PC-3 (cell line): ENCODE measurements at regions not wholly inside any gene's neighbourhood (a gene's known extent, or its start where the extent isn't known, plus 50 kb on each side); places are given as distances from the start of the nearest gene placed in this dataset.
"Not testable (repeated sequence)": the region's sequence is repeated elsewhere in the genome, so short reads cannot be mapped to it uniquely, and the experiment has no call there.

Experiments used
- EZH2 ChIP-seq: fragments of 300-600 bp; sonication (generic); IDR thresholded peaks from one replicate; pipeline ENCODE4 v1.6.1; 2017; ENCODE audit warnings: antibody characterized with exemption, mild to moderate bottlenecking, low read length; ENCODE audit not compliant: unreplicated experiment
- TF ChIP-seq, protein P1 (sequence below): fragments of 300-600 bp; sonication (generic); conservative IDR thresholded peaks from 2 replicates; pipeline ENCODE4 v1.5.1; 2017; ENCODE audit warnings: antibody characterized with exemption, low read depth, mild to moderate bottlenecking, low read length

DNA sequence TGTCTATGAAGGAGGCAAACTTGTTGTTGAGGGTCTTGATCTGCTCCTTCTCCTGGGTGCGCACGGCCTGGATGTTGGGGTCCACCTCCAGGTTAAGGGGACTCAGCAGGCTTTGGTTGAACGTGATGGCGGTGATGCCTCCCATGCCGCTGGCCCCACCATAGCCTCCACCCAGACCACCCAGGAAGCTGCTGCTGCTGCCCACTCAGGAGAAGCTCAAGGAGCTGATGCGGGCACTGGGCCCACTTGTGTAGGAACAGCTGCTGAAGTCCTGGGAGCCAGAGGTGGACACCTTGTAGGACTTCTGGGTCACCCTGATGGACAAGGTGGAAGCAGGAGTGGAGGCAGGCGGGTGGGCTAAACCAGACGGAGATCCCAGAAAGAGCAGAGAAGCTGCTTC lies 380.3 kb upstream of the RGMB start:
- TF ChIP-seq, protein P1, sequence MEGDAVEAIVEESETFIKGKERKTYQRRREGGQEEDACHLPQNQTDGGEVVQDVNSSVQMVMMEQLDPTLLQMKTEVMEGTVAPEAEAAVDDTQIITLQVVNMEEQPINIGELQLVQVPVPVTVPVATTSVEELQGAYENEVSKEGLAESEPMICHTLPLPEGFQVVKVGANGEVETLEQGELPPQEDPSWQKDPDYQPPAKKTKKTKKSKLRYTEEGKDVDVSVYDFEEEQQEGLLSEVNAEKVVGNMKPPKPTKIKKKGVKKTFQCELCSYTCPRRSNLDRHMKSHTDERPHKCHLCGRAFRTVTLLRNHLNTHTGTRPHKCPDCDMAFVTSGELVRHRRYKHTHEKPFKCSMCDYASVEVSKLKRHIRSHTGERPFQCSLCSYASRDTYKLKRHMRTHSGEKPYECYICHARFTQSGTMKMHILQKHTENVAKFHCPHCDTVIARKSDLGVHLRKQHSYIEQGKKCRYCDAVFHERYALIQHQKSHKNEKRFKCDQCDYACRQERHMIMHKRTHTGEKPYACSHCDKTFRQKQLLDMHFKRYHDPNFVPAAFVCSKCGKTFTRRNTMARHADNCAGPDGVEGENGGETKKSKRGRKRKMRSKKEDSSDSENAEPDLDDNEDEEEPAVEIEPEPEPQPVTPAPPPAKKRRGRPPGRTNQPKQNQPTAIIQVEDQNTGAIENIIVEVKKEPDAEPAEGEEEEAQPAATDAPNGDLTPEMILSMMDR, result not testable (repeated sequence)
- TF ChIP-seq EZH2, result not testable (repeated sequence)
